Neural cell (in vitro differentiated cells): ENCODE measurements at regions not wholly inside any gene's neighbourhood (a gene's known extent, or its start where the extent isn't known, plus 50 kb on each side); places are given as distances from the start of the nearest gene placed in this dataset.

ENCODE experiments used
- H2AFZ ChIP-seq: fragments of 200-600, 300-800 bp; sonication (generic), shearing (Covaris generic); 2 replicates; pipeline ENCODE4 v1.6.0; 2014; ENCODE audit warnings: low read depth, mild to moderate bottlenecking, antibody characterized with exemption, low read length, moderate library complexity
- H3F3A ChIP-seq: fragments of 200-600 bp; shearing (Covaris generic); 2 replicates; pipeline ENCODE4 v1.6.1; 2016; ENCODE audit warnings: mild to moderate bottlenecking, moderate library complexity, mixed read lengths, antibody characterized with exemption, low read length; ENCODE audit not compliant: insufficient read depth, poor library complexity, severe bottlenecking
- H3K27ac ChIP-seq: fragments of 200-600, 300-800 bp; sonication (generic), shearing (Covaris generic); 2 replicates; pipeline ENCODE4 v1.5.1; 2014; ENCODE audit warnings: mild to moderate bottlenecking, low read length, moderate library complexity
- H3K27me3 ChIP-seq: fragments of 300-800, 200-600 bp; sonication (generic), shearing (Covaris generic); 2 replicates; pipeline ENCODE4 v1.6.0; 2014; ENCODE audit warnings: mild to moderate bottlenecking, low read depth, low read length, moderate library complexity; ENCODE audit not compliant: insufficient read depth
- H3K36me3 ChIP-seq: fragments of 300-800, 200-600 bp; sonication (generic), shearing (Covaris generic); 2 replicates; pipeline ENCODE4 v1.5.1; 2014; ENCODE audit warnings: mild to moderate bottlenecking, antibody characterized with exemption, low read length, moderate library complexity; ENCODE audit not compliant: insufficient read depth
- H3K4me2 ChIP-seq: fragments of 300-800, 200-600 bp; sonication (generic), shearing (Covaris generic); 2 replicates; pipeline ENCODE4 v1.6.0; 2014; ENCODE audit warnings: mild to moderate bottlenecking, low read length
- H3K4me3 ChIP-seq: fragments of 300-800, 200-600 bp; sonication (generic), shearing (Covaris generic); 2 replicates; pipeline ENCODE4 v1.5.1; 2014; ENCODE audit warnings: mild to moderate bottlenecking, low read length, moderate library complexity
- H3K79me2 ChIP-seq: fragments of 200-600 bp; shearing (Covaris generic); replicated peaks from 2 replicates; pipeline ENCODE4 v1.6.0; 2014; ENCODE audit warnings: mild to moderate bottlenecking, low read length, moderate library complexity; ENCODE audit not compliant: insufficient read depth
- H3K9ac ChIP-seq: fragments of 300-800, 200-600 bp; sonication (generic), shearing (Covaris generic); 2 replicates; pipeline ENCODE4 v1.6.1; 2016; ENCODE audit warnings: mild to moderate bottlenecking, low read length, mixed read lengths
- H3K9me2 ChIP-seq: fragments of 200-600 bp; shearing (Covaris generic); 2 replicates; pipeline ENCODE4 v1.6.1; 2016; ENCODE audit warnings: mild to moderate bottlenecking, low read length, mixed read lengths; ENCODE audit not compliant: insufficient read depth
- H3K9me3 ChIP-seq: fragments of 200-600, 300-800 bp; sonication (generic), shearing (Covaris generic); 2 replicates; pipeline ENCODE4 v1.6.1; 2016; ENCODE audit warnings: mild to moderate bottlenecking, mixed run types, low read length, moderate library complexity, mixed read lengths
- H4K20me1 ChIP-seq: fragments of 200-600 bp; shearing (Covaris generic); 2 replicates; pipeline ENCODE4 v1.6.1; 2016; ENCODE audit warnings: mild to moderate bottlenecking, mixed run types; ENCODE audit not compliant: insufficient read depth
- EP300 ChIP-seq: fragments of 450-650 bp; conservative IDR thresholded peaks from 2 replicates; pipeline ENCODE4 v1.6.1; 2014; ENCODE audit warnings: antibody characterized with exemption, mild to moderate bottlenecking, moderate library complexity; ENCODE audit not compliant: poor library complexity, severe bottlenecking
- EZH2 ChIP-seq: fragments of 200-600, 300-800 bp; shearing (Covaris generic), sonication (generic); IDR thresholded peaks from 2 replicates; pipeline ENCODE4 v1.6.1; 2014; ENCODE audit warnings: antibody characterized with exemption, low read length, borderline replicate concordance, mild to moderate bottlenecking; ENCODE audit not compliant: insufficient read depth, poor library complexity, severe bottlenecking
- MXI1 ChIP-seq: fragments of 450-650 bp; conservative IDR thresholded peaks from 2 replicates; pipeline ENCODE4 v1.6.1; 2014; ENCODE audit warnings: antibody characterized with exemption, mild to moderate bottlenecking; ENCODE audit not compliant: poor library complexity, severe bottlenecking
- POLR2AphosphoS5 ChIP-seq: IDR thresholded peaks from 2 replicates; pipeline ENCODE4 v1.6.1; 2012
- RAD21 ChIP-seq: fragments of 450-650 bp; conservative IDR thresholded peaks from 2 replicates; pipeline ENCODE4 v1.6.1; 2014; ENCODE audit warnings: antibody characterized with exemption, mild to moderate bottlenecking, moderate library complexity
- SMC3 ChIP-seq: fragments of 450-650 bp; conservative IDR thresholded peaks from 2 replicates; pipeline ENCODE4 v1.6.1; 2014; ENCODE audit warnings: antibody characterized with exemption, mild to moderate bottlenecking, moderate library complexity; ENCODE audit not compliant: poor library complexity
- TAF1 ChIP-seq: IDR thresholded peaks from 2 replicates; pipeline ENCODE4 v1.6.1; 2012; ENCODE audit warnings: low read depth
- TF ChIP-seq, protein P1 (sequence below): fragments of 450-650 bp; IDR thresholded peaks from 2 replicates; pipeline ENCODE4 v1.5.1; 2014; ENCODE audit warnings: antibody characterized with exemption, mild to moderate bottlenecking, moderate library complexity; ENCODE audit not compliant: poor library complexity, severe bottlenecking
- TF ChIP-seq, protein P2 (sequence below): IDR thresholded peaks from 2 replicates; pipeline ENCODE4 v1.6.1; 2012; ENCODE audit warnings: borderline replicate concordance

DNA sequence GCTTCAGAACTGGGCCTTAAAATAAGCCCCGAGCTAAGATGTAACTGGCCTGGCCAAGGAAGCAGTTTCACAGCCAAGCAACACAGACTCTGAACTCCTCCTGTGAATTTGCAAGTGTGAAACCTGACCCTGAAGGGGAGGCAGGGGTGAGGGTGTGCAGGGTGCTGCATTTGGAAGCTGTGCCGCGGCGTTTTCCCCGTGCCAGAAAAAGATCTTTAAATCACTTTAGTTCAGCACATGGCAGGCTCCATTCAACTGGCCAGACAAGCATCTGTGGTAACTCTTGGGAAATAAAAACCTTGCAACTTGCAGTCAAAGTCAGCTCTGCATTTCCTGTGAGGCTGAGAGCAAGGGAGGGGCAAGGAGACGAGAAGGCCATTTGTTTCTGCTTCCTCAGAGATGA, 209.3 kb upstream of the SOX11 start:
- H3K9ac ChIP-seq, result peak overlapping the region; percentile 13
- no peaks in the 10 kb centered on the region for H3K27me3 ChIP-seq
- H4K20me1 ChIP-seq, result no peaks in the 10 kb centered on the region
- H3K9me3 ChIP-seq, result no peaks in the 10 kb centered on the region
- TF ChIP-seq MXI1 (no peak), POLR2AphosphoS5 (no peak), SMC3 (no peak), EP300 (no peak), RAD21 (no peak), TAF1 (no peak), EZH2 (no peak)
- TF ChIP-seq, protein P1, sequence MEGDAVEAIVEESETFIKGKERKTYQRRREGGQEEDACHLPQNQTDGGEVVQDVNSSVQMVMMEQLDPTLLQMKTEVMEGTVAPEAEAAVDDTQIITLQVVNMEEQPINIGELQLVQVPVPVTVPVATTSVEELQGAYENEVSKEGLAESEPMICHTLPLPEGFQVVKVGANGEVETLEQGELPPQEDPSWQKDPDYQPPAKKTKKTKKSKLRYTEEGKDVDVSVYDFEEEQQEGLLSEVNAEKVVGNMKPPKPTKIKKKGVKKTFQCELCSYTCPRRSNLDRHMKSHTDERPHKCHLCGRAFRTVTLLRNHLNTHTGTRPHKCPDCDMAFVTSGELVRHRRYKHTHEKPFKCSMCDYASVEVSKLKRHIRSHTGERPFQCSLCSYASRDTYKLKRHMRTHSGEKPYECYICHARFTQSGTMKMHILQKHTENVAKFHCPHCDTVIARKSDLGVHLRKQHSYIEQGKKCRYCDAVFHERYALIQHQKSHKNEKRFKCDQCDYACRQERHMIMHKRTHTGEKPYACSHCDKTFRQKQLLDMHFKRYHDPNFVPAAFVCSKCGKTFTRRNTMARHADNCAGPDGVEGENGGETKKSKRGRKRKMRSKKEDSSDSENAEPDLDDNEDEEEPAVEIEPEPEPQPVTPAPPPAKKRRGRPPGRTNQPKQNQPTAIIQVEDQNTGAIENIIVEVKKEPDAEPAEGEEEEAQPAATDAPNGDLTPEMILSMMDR, result no peak
- TF ChIP-seq, protein P2, sequence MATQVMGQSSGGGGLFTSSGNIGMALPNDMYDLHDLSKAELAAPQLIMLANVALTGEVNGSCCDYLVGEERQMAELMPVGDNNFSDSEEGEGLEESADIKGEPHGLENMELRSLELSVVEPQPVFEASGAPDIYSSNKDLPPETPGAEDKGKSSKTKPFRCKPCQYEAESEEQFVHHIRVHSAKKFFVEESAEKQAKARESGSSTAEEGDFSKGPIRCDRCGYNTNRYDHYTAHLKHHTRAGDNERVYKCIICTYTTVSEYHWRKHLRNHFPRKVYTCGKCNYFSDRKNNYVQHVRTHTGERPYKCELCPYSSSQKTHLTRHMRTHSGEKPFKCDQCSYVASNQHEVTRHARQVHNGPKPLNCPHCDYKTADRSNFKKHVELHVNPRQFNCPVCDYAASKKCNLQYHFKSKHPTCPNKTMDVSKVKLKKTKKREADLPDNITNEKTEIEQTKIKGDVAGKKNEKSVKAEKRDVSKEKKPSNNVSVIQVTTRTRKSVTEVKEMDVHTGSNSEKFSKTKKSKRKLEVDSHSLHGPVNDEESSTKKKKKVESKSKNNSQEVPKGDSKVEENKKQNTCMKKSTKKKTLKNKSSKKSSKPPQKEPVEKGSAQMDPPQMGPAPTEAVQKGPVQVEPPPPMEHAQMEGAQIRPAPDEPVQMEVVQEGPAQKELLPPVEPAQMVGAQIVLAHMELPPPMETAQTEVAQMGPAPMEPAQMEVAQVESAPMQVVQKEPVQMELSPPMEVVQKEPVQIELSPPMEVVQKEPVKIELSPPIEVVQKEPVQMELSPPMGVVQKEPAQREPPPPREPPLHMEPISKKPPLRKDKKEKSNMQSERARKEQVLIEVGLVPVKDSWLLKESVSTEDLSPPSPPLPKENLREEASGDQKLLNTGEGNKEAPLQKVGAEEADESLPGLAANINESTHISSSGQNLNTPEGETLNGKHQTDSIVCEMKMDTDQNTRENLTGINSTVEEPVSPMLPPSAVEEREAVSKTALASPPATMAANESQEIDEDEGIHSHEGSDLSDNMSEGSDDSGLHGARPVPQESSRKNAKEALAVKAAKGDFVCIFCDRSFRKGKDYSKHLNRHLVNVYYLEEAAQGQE, result no peak
- no peak overlapping the region for H2AFZ ChIP-seq
- no peaks in the 10 kb centered on the region for H3K9me2 ChIP-seq
- no peaks in the 10 kb centered on the region for H3K79me2 ChIP-seq
- no peak overlapping the region for H3K4me2 ChIP-seq
- H3K36me3 ChIP-seq, result no peaks in the 10 kb centered on the region
- H3K27ac ChIP-seq, result no peak overlapping the region
- no peak overlapping the region for H3K4me3 ChIP-seq
- H3F3A ChIP-seq, result no peaks in the 10 kb centered on the region

- H3F3A ChIP-seq, result no peaks in the 10 kb centered on the region
- H3K36me3 ChIP-seq, result no peaks in the 10 kb centered on the region
- H3K27ac ChIP-seq, result no peak overlapping the region
- no peaks in the 10 kb centered on the region for H3K27me3 ChIP-seq
- H3K9me3 ChIP-seq, result no peaks in the 10 kb centered on the region
- no peak overlapping the region for H3K9ac ChIP-seq
- H3K4me3 ChIP-seq, result no peak overlapping the region
- no peaks in the 10 kb centered on the region for H3K9me2 ChIP-seq
- TF ChIP-seq RAD21, result no peak
- TF ChIP-seq POLR2AphosphoS5, result no peak
- TF ChIP-seq, protein P1, result no peak
- no peak for TF ChIP-seq MXI1
- TF ChIP-seq SMC3, result no peak
- no peak for TF ChIP-seq EP300
- TF ChIP-seq, protein P2, result no peak
- TF ChIP-seq TAF1, result no peak
- no peak for TF ChIP-seq EZH2
- H3K79me2 ChIP-seq, result no peaks in the 10 kb centered on the region
- H3K4me2 ChIP-seq, result no peak overlapping the region
- H2AFZ ChIP-seq, result no peak overlapping the region
- H4K20me1 ChIP-seq, result no peaks in the 10 kb centered on the region
Measured at GRCh38 chr2:5484868-5485267, 207.3 kb upstream of the SOX11 start.
